ENCODE measurements at regions not wholly inside any gene's neighbourhood (a gene's known extent, or its start where the extent isn't known, plus 50 kb on each side); places are given as distances from the start of the nearest gene placed in this dataset.

DNA sequence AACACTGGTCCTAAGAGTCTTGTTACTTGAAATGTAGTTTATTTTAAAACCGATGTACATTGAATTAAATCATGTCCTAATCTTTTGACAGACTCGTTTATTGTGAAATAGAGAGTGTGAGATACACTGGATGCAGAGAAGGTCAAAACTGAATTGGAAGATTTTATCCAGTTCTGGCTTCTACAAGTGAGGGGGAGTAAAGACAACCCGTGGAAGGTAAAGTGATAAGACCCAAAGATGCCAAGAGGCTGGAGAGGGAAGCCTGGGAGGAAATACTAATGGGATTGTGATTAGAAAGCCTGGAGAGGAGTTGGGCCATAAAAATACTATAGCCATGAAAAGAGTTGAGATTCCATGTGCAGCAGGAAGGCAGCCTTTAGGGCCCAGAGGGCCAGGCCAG lies 424.5 kb upstream of the NR3C2 start:
- no peak for TF ChIP-seq POLR2A (IDR thresholded peaks at IDR 0.05; ENCODE audit: low read depth, low read length)
- TF ChIP-seq POLR2AphosphoS5 (IDR thresholded peaks at IDR 0.05; ENCODE audit: low read depth, low read length) = no peak
- TF ChIP-seq TAF1 (IDR thresholded peaks at IDR 0.05; ENCODE audit: borderline replicate concordance, low read depth, low read length) = no peak
